HPDE6-E6E7 (cell line): ENCODE measurements at regions not wholly inside any gene's neighbourhood (a gene's known extent, or its start where the extent isn't known, plus 50 kb on each side); places are given as distances from the start of the nearest gene placed in this dataset.

ENCODE experiments used
- DNase-seq: peaks from one replicate; pipeline ENCODE4 v3.0.0; 2011; ENCODE audit warnings: missing footprints; ENCODE audit errors: extremely low spot score

DNA sequence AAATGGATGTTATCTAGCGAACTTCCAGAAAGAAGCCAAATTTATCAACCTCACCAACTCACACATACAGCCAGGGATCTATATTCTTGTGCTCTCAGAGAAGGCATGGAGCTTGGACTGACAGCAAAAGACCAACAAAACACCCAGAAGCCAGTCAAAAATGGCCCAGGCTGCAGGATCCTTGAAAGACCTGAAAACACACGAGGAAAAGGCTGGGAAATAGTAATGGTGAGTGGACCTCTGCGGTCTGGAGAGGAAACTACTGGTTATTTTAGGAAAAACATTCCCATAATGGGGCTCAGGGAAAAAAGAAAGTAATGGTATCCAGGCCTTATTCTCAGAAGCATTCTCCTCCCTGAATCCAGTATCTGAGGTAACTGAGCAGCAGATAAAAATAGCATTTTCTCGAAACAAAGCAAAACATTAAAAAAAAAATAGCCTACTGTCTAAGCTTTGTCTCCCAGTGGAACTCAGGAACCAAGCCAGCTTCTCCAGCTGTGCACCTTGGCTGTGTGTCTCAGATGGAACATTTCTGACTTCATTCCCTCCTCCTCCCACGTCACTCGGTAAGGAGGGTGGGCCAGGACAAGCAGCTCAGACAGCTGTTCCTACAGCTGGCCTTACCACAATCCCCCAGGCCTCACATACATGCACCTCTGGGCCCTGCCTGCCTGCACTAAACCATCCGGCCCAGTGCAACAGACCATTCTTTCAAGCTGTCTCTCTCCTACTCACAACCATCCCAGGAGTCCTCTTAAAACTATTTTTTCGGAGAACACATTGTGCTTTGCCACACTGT is 249.9 kb downstream of the DAD1 start:
- DNase-seq = no peak

GRCh38 chr14:22338381-22338780 is 250.6 kb downstream of the DAD1 start:
- DNase-seq = no peak

DNA sequence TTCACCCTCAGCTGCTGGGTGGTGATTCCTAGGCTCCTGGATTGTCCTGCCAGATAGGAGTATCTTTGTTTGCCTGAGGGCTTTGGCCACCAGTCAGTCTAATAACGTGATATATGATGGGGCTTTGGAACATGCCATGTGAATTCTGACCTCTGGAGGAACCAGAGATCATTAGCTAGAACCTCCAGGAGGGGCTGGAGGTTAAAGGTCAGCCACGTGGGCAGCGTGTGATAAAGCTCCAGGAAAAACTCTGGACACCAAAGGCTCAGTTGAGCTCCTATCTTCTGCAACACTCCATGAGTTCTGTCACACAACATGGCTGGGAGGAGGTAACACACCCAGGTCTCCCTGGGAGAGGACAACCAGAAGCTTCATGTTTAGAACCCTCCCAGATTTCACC is 251.1 kb downstream of the DAD1 start:
- DNase-seq = no peak

DNA sequence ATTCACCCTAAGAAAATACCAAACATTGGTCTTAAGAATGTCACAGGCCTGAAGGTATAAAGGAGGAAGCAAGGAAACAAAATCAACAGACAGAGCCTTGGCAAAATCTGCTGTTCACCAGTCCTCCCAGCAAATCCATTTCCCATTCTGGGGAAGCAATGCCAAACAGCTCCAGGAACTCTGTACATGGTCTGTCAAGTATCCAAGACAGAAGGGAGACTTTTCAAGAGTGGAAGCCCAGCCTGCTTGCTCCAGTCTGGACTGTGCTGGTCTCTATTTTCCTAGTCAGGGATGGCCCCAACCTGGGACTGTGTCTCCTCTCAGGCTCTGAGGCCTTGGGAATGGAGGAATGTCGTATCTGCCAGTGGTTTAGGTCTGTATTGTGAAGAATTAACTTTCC is 251.5 kb downstream of the DAD1 start:
- DNase-seq = no peak

GRCh38 chr14:22336031-22336430 is 253.0 kb downstream of the DAD1 start:
- DNase-seq = no peak

- no peak for DNase-seq
Observed at GRCh38 chr14:22334627-22335026, 254.4 kb downstream of the DAD1 start.

DNA sequence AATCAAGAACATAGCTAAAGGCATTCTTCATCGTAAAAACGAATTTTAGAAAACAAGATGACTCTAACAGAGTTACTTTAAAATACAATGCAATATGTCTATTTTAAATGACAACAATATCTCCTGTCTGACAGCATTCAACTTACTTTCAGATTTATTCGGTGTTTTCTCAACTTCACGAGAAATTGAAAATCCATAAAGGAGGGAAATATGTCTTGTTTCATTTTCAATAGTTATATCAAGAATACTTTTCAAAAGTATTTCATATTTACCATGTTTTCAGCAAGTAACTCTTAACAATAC is 254.8 kb downstream of the DAD1 start:
- no peak for DNase-seq

- DNase-seq = peak; percentile 70
Observed at GRCh38 chr14:22333422-22334274, 255.4 kb downstream of the DAD1 start.

- DNase-seq = no peak
Observed at GRCh38 chr14:22332686-22333421, 256.2 kb downstream of the DAD1 start.

GRCh38 chr14:22329371-22329770 is 259.7 kb downstream of the DAD1 start:
- no peak for DNase-seq

DNA sequence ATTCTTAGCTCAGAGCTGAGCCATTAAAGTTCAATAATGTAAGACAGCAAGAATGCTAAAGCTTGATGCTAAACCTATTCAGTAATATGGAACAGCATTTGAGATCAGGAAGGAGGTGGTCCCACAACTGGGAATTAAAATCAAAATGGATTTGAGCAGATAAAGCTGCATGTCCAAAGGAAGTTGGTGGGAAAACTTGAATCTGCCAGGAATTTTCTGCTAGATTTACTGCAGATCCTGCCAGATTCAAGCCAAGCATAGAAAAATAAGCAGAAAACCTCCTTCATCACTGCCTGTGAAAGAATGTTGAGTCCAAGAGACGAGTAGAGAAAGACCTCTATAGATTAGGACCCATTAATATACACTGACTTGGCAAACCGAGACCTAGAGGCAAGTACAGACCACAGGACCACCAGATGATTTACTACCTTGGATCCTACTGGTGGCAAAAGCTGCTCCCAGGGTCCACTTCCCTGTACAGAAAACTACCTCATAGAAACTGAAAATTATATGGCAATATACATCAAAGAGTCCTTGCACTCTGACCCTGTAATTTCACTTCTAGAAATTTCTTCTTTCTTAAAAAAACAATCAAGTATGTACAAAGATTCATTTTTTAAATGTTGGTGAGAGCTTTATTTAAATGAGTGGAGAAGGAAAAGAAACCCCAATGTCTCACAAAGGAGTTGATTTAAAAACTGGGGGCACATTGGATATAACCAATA is 263.2 kb downstream of the DAD1 start:
- DNase-seq = no peak

DNA sequence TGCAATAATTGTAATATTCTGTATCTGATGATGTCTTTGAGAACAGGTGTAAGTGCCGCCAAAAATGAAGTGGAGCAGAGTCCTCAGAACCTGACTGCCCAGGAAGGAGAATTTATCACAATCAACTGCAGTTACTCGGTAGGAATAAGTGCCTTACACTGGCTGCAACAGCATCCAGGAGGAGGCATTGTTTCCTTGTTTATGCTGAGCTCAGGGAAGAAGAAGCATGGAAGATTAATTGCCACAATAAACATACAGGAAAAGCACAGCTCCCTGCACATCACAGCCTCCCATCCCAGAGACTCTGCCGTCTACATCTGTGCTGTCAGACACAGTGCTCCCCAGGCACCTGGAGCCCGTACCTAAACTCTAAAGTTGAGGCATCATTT is 268.7 kb downstream of the DAD1 start:
- DNase-seq = no peak

DNA sequence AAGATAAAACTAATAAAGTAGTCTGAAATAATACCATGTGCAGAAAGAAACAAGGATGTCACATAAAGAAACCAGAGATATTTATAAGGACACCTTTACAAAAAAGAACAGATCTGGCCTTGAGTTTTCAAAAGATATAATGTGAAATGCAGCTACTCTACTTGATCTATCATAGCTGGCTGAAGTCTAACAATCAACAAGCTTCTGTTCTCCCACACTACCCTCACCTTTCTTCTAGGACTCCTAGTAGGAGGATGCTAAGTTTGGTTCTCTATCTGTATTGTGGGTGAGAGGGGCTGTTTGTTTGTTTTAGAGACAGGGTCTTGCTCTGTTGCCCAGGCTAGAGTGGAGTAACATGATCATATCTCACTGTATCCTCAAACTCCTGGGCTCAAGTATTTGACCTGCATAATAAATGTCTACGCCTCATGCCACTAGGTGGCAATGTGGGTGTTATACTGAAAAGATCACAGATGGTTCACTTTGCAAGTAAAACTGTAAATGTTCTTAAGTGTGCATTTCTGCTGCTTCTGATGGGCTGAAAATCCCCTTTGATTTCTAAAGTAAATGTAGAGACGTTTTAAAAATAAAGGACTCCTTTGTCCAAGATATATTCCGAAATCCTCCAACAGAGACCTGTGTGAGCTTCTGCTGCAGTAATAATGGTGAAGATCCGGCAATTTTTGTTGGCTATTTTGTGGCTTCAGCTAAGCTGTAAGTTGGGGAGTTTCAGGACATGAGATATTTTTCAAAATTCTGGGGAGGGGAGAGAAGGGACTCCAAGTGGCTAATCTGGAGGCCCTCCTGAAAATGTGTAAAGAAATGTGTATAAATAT is 269.3 kb downstream of the DAD1 start:
- DNase-seq = no peak

- no peak for DNase-seq
Observed at GRCh38 chr14:22318951-22319350, 270.1 kb downstream of the DAD1 start.

DNA sequence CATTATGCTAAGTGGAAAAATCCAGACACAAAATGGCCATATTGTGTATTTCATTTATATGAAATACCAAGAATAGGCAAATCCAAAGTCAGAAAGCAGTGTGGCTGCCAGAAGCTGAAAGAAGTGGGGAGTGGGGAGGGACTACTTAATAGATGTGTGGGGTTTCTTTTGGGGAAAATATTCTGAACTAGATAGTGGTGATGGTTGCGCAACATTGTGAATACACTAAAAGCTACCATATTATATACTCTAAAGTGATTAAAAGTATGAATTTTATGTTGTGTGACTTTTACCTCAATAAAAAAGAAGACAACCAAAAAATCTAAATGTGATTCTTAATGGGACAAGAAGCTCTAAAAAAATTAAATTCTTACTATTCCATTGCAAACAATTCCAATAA is 272.6 kb downstream of the DAD1 start:
- no peak for DNase-seq

DNA sequence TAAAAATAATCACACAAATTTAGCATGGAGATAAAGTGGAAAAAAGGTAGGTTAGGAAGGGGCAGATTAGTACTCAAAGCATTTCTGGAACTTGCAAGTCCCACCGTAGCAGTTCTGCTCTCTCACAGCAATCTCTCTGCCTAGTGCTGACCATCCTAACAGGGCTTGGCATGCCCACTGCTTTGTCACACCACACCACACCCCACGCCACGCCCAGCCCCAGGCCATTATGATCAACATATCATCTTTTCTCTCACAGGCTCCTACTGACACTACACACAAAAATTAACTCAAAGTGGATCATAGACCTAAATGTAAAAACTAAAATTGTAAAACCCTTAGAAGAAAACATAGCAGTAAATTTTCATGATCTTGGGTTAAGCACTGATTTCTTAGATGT is 273.7 kb downstream of the DAD1 start:
- DNase-seq = no peak

- DNase-seq = no peak
Observed at GRCh38 chr14:22314183-22314820, 274.7 kb downstream of the DAD1 start.

- DNase-seq = no peak
Observed at GRCh38 chr14:22313172-22313801, 275.7 kb downstream of the DAD1 start.

GRCh38 chr14:22311636-22312035 is 277.4 kb downstream of the DAD1 start:
- DNase-seq = no peak

- DNase-seq = no peak
Observed at GRCh38 chr14:22305607-22306006, 283.4 kb downstream of the DAD1 start.
